GM18907 (cell line): ENCODE measurements at regions not wholly inside any gene's neighbourhood (a gene's known extent, or its start where the extent isn't known, plus 50 kb on each side); places are given as distances from the start of the nearest gene placed in this dataset.
A peak's percentile ranks its signal among the peaks of the same experiment; 100 is the strongest.
"Not testable (repeated sequence)": the region's sequence is repeated elsewhere in the genome, so short reads cannot be mapped to it uniquely, and the experiment has no call there.

Experiments
- ATAC-seq: cut with Tn5 transposase; IDR thresholded peaks from one replicate; pipeline ENCODE4 v1.9.1; 2021; ENCODE audit warnings: mild to moderate bottlenecking, moderate library complexity; ENCODE audit not compliant: unreplicated experiment

DNA sequence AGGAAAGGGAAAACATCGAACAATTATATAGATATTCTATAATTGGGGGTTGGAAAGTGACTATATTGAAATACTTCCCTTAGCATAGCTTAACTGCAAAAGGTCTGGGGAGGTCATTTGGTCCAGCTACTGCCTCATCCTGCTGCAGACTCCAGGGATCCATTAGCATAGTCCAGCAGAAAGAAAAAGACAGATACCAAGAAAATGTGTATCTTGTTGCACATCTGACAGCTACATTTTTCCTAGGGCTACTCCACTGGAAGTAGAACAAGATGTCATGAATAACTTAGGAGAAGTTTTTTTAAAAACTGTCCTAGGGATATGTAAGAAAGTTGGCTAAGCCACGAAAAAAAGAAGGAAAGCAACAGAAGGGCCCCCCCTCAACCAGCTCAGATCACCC, 92.9 kb upstream of the SLC30A5 start:
- ATAC-seq = no peak

DNA sequence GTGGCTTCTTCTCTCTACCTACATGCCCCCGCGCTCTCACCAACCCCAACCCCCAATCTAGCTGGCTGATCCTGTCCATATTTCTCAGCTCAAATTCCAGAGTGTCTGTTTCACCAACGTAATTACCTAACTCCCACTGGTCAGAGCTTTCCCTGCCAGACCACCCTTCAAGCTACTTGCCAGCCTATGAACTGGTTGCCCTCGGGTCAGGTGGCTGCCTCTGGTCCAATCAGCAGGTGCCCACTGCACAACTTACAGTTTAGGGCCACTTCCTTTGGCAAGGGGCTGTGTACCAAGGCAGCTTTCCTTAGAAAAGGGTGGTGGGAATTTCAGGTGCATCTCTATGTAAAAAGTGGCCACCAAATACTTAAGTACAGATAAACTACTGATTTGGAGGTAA, 92.2 kb upstream of the SLC30A5 start:
- no peak for ATAC-seq

- ATAC-seq = no peak
These were observed 89.7 kb upstream of the SLC30A5 start for GRCh38 chr5:69004127-69004526.

GRCh38 chr5:69004676-69005075, 89.1 kb upstream of the SLC30A5 start:
- no peak for ATAC-seq

GRCh38 chr5:69006030-69006429, 87.8 kb upstream of the SLC30A5 start:
- ATAC-seq = no peak

- no peak for ATAC-seq
These were observed 86.7 kb upstream of the SLC30A5 start for GRCh38 chr5:69007163-69007562.

- no peak for ATAC-seq
These were observed 86.0 kb upstream of the SLC30A5 start for GRCh38 chr5:69007726-69008368.

- no peak for ATAC-seq
These were observed 83.3 kb upstream of the SLC30A5 start for GRCh38 chr5:69010476-69010875.

DNA sequence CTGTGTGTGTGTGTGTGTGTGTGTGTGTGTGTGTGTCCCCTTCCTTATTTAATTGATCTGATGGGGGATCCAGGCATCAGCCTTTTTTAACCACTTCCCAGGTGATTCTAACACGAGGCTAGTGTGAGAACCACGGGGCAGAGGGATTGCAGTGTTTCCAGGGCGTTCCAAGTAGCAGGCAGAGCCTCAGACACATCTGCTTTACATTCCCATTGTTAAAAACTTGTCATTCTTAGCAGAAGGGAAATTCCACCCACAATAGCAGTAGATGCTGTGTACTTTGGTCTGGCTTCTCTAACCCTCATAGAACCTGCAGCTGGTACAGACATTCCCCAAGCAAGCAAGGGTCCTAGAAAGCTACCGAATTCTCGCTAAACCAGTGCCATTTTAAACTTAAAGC, 81.9 kb upstream of the SLC30A5 start:
- ATAC-seq = no peak

DNA sequence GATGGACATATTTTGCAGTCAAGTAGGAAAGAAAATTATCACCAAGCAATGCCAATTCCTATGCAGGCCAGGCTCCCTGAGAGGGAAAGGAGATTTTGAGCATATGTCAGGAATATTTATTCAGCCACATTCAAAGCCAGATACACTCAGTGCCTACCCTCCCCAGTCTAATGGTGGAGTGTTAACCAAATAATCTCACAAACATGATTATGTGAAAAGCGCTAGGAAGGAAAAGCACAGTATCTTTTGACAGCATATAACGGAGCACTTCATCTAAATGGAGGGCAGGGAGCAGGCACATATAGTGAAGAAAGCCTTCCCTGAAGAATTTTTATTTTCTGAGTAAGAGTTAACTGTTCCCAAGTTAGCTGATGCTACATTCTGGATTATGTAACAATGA, 80.3 kb upstream of the SLC30A5 start:
- ATAC-seq = no peak

- ATAC-seq = not testable (repeated sequence)
These were observed 79.8 kb upstream of the SLC30A5 start for GRCh38 chr5:69014007-69014406.

DNA sequence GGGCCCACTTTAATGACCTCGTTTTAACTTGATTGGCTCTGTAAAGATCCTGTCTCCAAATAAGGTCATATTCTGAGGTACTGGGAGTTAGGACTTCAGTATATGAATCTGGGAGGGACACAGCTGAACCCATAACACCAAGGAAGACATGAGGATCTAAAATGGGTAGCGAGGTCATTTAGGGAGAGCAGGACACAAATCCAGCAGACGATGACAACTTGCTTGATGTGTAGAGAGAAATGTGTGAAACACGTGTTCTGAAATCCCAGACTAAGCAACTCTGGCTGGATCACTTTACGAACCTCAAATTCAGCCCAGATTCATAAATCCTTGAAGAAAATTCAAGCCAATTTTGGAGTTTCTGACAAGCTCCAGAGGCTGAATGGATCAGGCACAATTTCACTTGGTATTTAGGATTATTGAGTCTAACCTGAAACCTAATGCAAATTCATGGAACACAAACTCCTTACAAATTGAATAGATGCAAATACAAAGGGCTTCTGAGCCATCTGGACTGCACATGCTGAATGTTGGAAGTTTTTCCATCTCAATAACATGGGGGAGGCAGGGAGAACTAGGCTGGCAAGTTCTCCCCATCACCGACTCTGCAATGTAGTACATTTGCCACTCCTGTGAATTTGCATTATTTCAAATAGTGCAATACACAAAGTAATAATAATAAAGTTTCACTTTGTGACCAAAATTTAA, 74.0 kb upstream of the SLC30A5 start:
- ATAC-seq = no peak

DNA sequence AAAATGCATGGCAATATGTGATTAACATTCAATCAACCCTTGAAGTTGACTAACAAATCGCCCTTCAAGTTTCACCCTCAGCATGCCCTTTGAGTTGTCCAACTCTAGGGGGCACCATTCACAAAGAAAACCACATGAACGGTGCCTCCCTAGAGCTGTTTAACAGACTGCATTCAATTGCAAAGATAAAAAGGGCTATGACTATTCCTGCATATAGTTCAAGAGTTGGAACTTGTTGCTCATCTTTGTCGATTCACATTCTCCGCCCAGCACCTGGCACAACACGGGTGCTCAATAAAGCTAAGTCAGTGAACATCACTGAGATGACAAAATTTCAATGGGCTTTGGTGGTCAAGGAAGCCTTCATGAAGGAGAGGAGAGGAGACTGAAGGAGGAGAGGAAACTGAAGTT, 69.6 kb upstream of the SLC30A5 start:
- ATAC-seq = no peak

DNA sequence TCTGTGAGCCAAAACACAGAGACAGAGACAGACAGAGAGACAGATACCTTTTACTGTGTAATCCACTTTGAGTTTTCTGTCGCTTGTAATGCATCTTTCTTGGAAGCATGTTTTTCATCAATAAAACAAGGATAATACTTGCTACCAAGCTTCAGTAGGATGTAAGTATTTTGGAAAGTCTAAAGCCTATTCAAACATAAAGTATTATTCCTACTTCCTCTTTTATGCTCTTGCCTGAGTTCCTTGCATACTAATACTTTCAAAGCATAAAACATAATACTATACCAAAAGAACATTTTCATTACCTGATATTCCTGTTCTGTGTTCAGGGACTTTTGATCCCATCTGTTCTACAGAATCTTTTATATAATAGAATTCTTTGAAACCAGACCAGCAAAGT, 64.5 kb upstream of the SLC30A5 start:
- ATAC-seq = no peak

- no peak for ATAC-seq
These were observed 63.3 kb upstream of the SLC30A5 start for GRCh38 chr5:69030358-69031062.

DNA sequence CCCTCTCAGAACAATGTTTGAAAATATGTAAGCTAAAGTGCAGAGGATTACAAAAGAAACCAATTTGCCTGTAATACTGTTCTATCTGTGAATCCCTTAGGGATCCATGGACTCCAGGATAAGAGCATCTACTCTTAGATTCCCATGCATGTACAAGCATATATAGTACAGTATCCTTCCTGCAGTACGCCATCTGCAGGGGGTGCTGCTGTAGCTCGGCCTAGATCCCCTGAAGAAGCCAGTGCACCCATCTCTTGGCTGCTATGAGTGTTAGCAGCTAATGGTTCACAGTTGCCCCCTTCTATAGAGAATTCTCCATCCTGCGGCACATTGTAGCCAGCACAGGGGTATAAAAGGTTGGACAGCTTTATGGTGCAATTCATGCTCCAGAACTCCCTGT, 61.8 kb upstream of the SLC30A5 start:
- ATAC-seq = no peak

- no peak for ATAC-seq
These were observed 60.1 kb upstream of the SLC30A5 start for GRCh38 chr5:69033690-69034089.

DNA sequence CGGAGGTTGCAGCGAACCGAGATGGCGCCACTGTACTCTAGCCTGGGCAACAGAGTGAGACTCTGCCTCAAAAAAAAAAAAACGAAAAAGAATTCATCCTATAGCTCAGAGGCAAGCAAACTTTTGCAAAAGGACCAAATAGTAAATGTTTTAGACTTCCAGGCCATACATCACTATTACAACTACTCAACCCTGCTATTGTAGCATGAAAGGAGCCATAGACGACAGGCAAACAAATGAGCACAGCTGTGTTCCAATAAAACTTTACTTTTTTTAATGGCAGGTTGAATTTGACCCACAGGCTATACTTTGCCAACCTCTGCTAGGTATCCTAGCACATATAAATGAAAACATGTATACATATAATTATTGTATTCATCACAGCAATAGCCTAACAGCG, 58.9 kb upstream of the SLC30A5 start:
- ATAC-seq = no peak

- no peak for ATAC-seq
These were observed 58.1 kb upstream of the SLC30A5 start for GRCh38 chr5:69035665-69036064.

GRCh38 chr5:69038539-69038938, 55.3 kb upstream of the SLC30A5 start:
- ATAC-seq = no peak

GRCh38 chr5:69039829-69040228, 54.0 kb upstream of the SLC30A5 start:
- no peak for ATAC-seq

DNA sequence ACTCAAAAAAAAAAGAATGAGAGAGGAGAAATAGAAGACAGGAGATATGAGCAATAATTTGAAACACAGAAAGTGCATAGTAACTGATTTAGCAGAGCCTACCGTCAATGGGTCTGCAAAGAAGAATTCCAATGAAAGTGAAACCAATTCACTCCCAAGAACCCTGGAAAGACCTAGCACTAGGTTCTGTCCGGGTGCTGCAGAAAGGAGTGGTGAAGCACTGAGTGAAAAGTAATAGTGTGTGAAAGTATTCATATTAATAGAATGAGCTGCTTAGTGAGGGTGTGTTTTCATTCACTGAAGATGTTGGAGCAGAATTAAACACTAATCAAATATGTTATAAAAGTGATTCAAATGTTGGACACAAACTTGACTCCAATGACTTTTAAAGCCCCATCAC, 51.3 kb upstream of the SLC30A5 start:
- ATAC-seq = peak; percentile 18
